ENCODE measurements at regions not wholly inside any gene's neighbourhood (a gene's known extent, or its start where the extent isn't known, plus 50 kb on each side); places are given as distances from the start of the nearest gene placed in this dataset.

GRCh38 chr2:64298161-64298560, 153.9 kb upstream of the PELI1 start:
- Histone ChIP-seq H4K91ac (ENCODE audit: low read length) (no peak overlapping the region), H3K23ac (ENCODE audit: low read length in 2 of 2) (no peak overlapping the region), H3K18ac (ENCODE audit: low read depth in 1 of 2, low read length in 2 of 2) (no peak overlapping the region), H3K4me1 (ENCODE audit: control insufficient read depth, insufficient read depth, low read depth, low read length) (no peaks in the 10 kb centered on the region), H3K4me3 (ENCODE audit: insufficient read depth in 1 of 2, low read depth in 1 of 2, low read length in 2 of 2) (no peak overlapping the region), H3K79me1 (replicated peaks; ENCODE audit: low read length, poor library complexity, severe bottlenecking) (no peaks in the 10 kb centered on the region), H3K36me3 (ENCODE audit: control insufficient read depth in 1 of 2, insufficient read depth in 2 of 2, low read depth in 1 of 2, low read length in 2 of 2) (no peaks in the 10 kb centered on the region), H2BK15ac (ENCODE audit: low read depth, poor library complexity, severe bottlenecking) (no peak overlapping the region), H2BK120ac (ENCODE audit: low read depth, low read length) (no peak overlapping the region), H3K27ac (ENCODE audit: low read length, poor library complexity, severe bottlenecking) (no peak overlapping the region), H4K8ac (ENCODE audit: low read length) (no peak overlapping the region), H3K27me3 (ENCODE audit: control insufficient read depth in 1 of 2, insufficient read depth in 1 of 2, low read length in 2 of 2) (peaks cover 0 to 42% of the 10 kb centered on the region in 2 experiments), H2AFZ (ENCODE audit: low read depth, low read length) (no peak overlapping the region), H3K14ac (ENCODE audit: low read length in 2 of 2) (no peak overlapping the region), H3K9me3 (ENCODE audit: control insufficient read depth, low read length) (no peaks in the 10 kb centered on the region), H3K4ac (ENCODE audit: low read depth in 1 of 2, low read length in 2 of 2) (no peak overlapping the region), H2AK5ac (ENCODE audit: low read length, severe bottlenecking) (no peak overlapping the region), H2BK5ac (ENCODE audit: low read depth, low read length, poor library complexity, severe bottlenecking) (no peak overlapping the region), H2BK12ac (ENCODE audit: low read length in 2 of 2) (no peak overlapping the region), H3K9ac (ENCODE audit: low read length) (no peak overlapping the region), H3K4me2 (ENCODE audit: low read length, poor library complexity, severe bottlenecking) (no peak overlapping the region)
- 54% methylated on average over 2 of the region's 2 CpGs for WGBS
- no peak for DNase-seq

DNA sequence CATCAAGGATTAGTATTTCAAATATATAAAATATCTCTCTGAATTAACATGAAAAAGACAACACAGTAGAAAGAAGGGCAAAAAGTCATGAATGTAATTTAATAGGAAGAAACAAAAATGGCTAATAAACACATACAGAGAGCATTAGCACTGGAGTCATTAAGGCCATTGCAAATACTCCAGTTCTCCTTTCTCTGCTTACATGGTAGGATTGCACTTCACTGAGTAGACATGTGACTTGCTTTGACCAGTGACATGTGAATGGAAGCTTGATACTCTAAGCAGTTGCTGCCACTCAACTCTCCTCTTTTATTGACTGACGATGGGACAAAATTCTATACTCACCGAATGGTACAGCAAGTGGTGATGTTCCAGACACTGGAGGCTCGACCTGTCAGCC, 153.9 kb upstream of the LGALSL start:
- Histone ChIP-seq H3K36me3 (ENCODE audit: control insufficient read depth in 1 of 2, insufficient read depth in 2 of 2, low read depth in 1 of 2, low read length in 2 of 2) (no peaks in the 10 kb centered on the region), H3K27me3 (ENCODE audit: control insufficient read depth in 1 of 2, insufficient read depth in 1 of 2, low read length in 2 of 2) (peaks cover 0 to 35% of the 10 kb centered on the region in 2 experiments), H3K14ac (ENCODE audit: low read length in 2 of 2) (no peak overlapping the region), H3K23ac (ENCODE audit: low read length in 2 of 2) (no peak overlapping the region), H3K9ac (ENCODE audit: low read length) (no peak overlapping the region), H3K4me3 (ENCODE audit: insufficient read depth in 1 of 2, low read depth in 1 of 2, low read length in 2 of 2) (no peak overlapping the region), H4K8ac (ENCODE audit: low read length) (no peak overlapping the region), H2BK120ac (ENCODE audit: low read depth, low read length) (no peak overlapping the region), H3K79me1 (replicated peaks; ENCODE audit: low read length, poor library complexity, severe bottlenecking) (no peaks in the 10 kb centered on the region), H3K4me1 (ENCODE audit: control insufficient read depth, insufficient read depth, low read depth, low read length) (no peaks in the 10 kb centered on the region), H2BK12ac (ENCODE audit: low read length in 2 of 2) (no peak overlapping the region), H2AK5ac (ENCODE audit: low read length, severe bottlenecking) (no peak overlapping the region), H3K4me2 (ENCODE audit: low read length, poor library complexity, severe bottlenecking) (no peak overlapping the region), H2AFZ (ENCODE audit: low read depth, low read length) (no peak overlapping the region), H2BK15ac (ENCODE audit: low read depth, poor library complexity, severe bottlenecking) (no peak overlapping the region), H3K18ac (ENCODE audit: low read depth in 1 of 2, low read length in 2 of 2) (no peak overlapping the region), H3K9me3 (ENCODE audit: control insufficient read depth, low read length) (no peaks in the 10 kb centered on the region), H2BK5ac (ENCODE audit: low read depth, low read length, poor library complexity, severe bottlenecking) (no peak overlapping the region), H4K91ac (ENCODE audit: low read length) (no peak overlapping the region), H3K4ac (ENCODE audit: low read depth in 1 of 2, low read length in 2 of 2) (no peak overlapping the region), H3K27ac (ENCODE audit: low read length, poor library complexity, severe bottlenecking) (no peak overlapping the region)
- 100% methylated on average over 1 of the region's 3 CpGs for WGBS
- no peak for DNase-seq

DNA sequence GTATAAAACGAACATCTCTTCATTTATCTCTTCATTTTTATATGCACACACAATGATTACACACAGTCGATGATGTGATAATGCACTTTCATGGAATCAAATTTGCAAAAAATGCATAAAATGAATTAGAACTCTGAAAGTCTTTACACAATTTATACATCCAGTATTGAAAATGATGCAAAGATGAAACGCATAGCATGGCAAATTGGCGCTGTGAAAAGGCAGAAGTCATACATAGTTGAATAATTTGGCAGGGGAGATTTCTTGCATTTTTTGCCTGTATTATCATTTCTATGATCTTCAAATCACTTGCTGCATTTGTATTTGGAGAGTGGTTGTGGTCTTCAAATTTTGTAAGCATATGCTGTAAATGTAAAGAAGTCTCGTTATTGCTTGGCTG, 150.7 kb upstream of the LGALSL start:
- peaks cover 0 to 5% of the 10 kb centered on the region in 2 experiments for H3K27me3 ChIP-seq (ENCODE audit: control insufficient read depth in 1 of 2, insufficient read depth in 1 of 2, low read length in 2 of 2)
- H3K4me3 ChIP-seq (ENCODE audit: insufficient read depth in 1 of 2, low read depth in 1 of 2, low read length in 2 of 2): no peak overlapping the region
- no peak overlapping the region for H3K4me2 ChIP-seq (ENCODE audit: low read length, poor library complexity, severe bottlenecking)
- no peaks in the 10 kb centered on the region for H3K4me1 ChIP-seq (ENCODE audit: control insufficient read depth, insufficient read depth, low read depth, low read length)
- no peak overlapping the region for H2BK5ac ChIP-seq (ENCODE audit: low read depth, low read length, poor library complexity, severe bottlenecking)
- no peak overlapping the region for H2BK12ac ChIP-seq (ENCODE audit: low read length in 2 of 2)
- H3K14ac ChIP-seq (ENCODE audit: low read length in 2 of 2): no peak overlapping the region
- no peaks in the 10 kb centered on the region for H3K36me3 ChIP-seq (ENCODE audit: control insufficient read depth in 1 of 2, insufficient read depth in 2 of 2, low read depth in 1 of 2, low read length in 2 of 2)
- no peak overlapping the region for H2BK120ac ChIP-seq (ENCODE audit: low read depth, low read length)
- no peak overlapping the region for H4K91ac ChIP-seq (ENCODE audit: low read length)
- H3K18ac ChIP-seq (ENCODE audit: low read depth in 1 of 2, low read length in 2 of 2): no peak overlapping the region
- H2BK15ac ChIP-seq (ENCODE audit: low read depth, poor library complexity, severe bottlenecking): no peak overlapping the region
- 96% methylated on average over 4 of the region's 5 CpGs for WGBS
- H3K9ac ChIP-seq (ENCODE audit: low read length): no peak overlapping the region
- H2AK5ac ChIP-seq (ENCODE audit: low read length, severe bottlenecking): no peak overlapping the region
- no peaks in the 10 kb centered on the region for H3K79me1 ChIP-seq (replicated peaks; ENCODE audit: low read length, poor library complexity, severe bottlenecking)
- no peak overlapping the region for H3K4ac ChIP-seq (ENCODE audit: low read depth in 1 of 2, low read length in 2 of 2)
- no peak overlapping the region for H4K8ac ChIP-seq (ENCODE audit: low read length)
- DNase-seq: no peak
- H3K23ac ChIP-seq (ENCODE audit: low read length in 2 of 2): no peak overlapping the region
- no peak overlapping the region for H2AFZ ChIP-seq (ENCODE audit: low read depth, low read length)
- H3K27ac ChIP-seq (ENCODE audit: low read length, poor library complexity, severe bottlenecking): no peak overlapping the region
- H3K9me3 ChIP-seq (ENCODE audit: control insufficient read depth, low read length): no peaks in the 10 kb centered on the region

DNA sequence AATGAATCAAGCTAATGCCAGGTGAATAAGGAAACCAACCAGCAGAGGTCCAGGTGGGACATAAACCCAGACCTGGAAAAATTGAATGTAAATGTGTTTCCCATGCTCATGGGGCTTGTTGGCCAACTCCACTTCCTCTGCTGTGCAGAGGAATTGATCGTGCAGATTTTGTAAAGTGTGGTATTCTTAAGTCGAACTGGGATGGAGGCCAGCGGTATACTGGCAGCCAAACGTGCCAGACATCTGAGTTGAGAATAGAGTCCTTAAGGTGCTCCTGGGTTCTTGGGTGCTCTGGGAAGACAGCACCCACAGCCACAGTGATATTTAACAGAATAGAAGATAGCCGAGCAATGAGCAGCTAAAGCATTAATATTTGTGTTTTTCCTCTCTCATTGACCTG, 146.5 kb upstream of the LGALSL start:
- Histone ChIP-seq H3K4me3 (ENCODE audit: insufficient read depth in 1 of 2, low read depth in 1 of 2, low read length in 2 of 2) (no peak overlapping the region), H2BK5ac (ENCODE audit: low read depth, low read length, poor library complexity, severe bottlenecking) (no peak overlapping the region), H2AK5ac (ENCODE audit: low read length, severe bottlenecking) (no peak overlapping the region), H3K4me2 (ENCODE audit: low read length, poor library complexity, severe bottlenecking) (no peak overlapping the region), H3K9ac (ENCODE audit: low read length) (no peak overlapping the region), H4K91ac (ENCODE audit: low read length) (no peak overlapping the region), H2AFZ (ENCODE audit: low read depth, low read length) (no peak overlapping the region), H3K4me1 (ENCODE audit: control insufficient read depth, insufficient read depth, low read depth, low read length) (peaks cover 2% of the 10 kb centered on the region), H3K4ac (ENCODE audit: low read depth in 1 of 2, low read length in 2 of 2) (no peak overlapping the region), H3K36me3 (ENCODE audit: control insufficient read depth in 1 of 2, insufficient read depth in 2 of 2, low read depth in 1 of 2, low read length in 2 of 2) (no peaks in the 10 kb centered on the region), H3K27ac (ENCODE audit: low read length, poor library complexity, severe bottlenecking) (no peak overlapping the region), H4K8ac (ENCODE audit: low read length) (no peak overlapping the region), H3K27me3 (ENCODE audit: control insufficient read depth in 1 of 2, insufficient read depth in 1 of 2, low read length in 2 of 2) (no peaks in the 10 kb centered on the region), H3K14ac (ENCODE audit: low read length in 2 of 2) (no peak overlapping the region), H2BK120ac (ENCODE audit: low read depth, low read length) (no peak overlapping the region), H3K79me1 (replicated peaks; ENCODE audit: low read length, poor library complexity, severe bottlenecking) (no peaks in the 10 kb centered on the region), H2BK12ac (ENCODE audit: low read length in 2 of 2) (no peak overlapping the region), H3K23ac (ENCODE audit: low read length in 2 of 2) (no peak overlapping the region), H3K9me3 (ENCODE audit: control insufficient read depth, low read length) (no peaks in the 10 kb centered on the region), H3K18ac (ENCODE audit: low read depth in 1 of 2, low read length in 2 of 2) (no peak overlapping the region), H2BK15ac (ENCODE audit: low read depth, poor library complexity, severe bottlenecking) (no peak overlapping the region)
- WGBS: 96% methylated on average over 4 of the region's 5 CpGs
- DNase-seq: no peak
